ENCODE measurements at regions not wholly inside any gene's neighbourhood (a gene's known extent, or its start where the extent isn't known, plus 50 kb on each side); places are given as distances from the start of the nearest gene placed in this dataset.

- Histone ChIP-seq H4K20me1 (ENCODE audit: control insufficient read depth, extremely low read depth, insufficient read depth, low read length) (no peaks in the 10 kb centered on the region), H3K27me3 (ENCODE audit: control insufficient read depth, extremely low read depth, insufficient read depth, low read length) (peaks cover 4% of the 10 kb centered on the region), H3K4me1 (ENCODE audit: control insufficient read depth, extremely low read depth, insufficient read depth, low read length) (no peaks in the 10 kb centered on the region), H3K79me2 (ENCODE audit: control insufficient read depth, insufficient read depth, low read length) (no peaks in the 10 kb centered on the region), H3K27ac (ENCODE audit: control insufficient read depth, insufficient read depth, low read length) (no peak overlapping the region), H3K36me3 (ENCODE audit: control insufficient read depth in 2 of 2, extremely low read depth in 1 of 2, insufficient read depth in 2 of 2, low read length in 2 of 2) (no peaks in the 10 kb centered on the region), H2AFZ (ENCODE audit: control insufficient read depth, low read length) (no peak overlapping the region), H3K4me2 (ENCODE audit: control insufficient read depth, extremely low read depth, insufficient read depth, low read depth, low read length) (no peak overlapping the region), H3K9me1 (ENCODE audit: control insufficient read depth, extremely low read depth, insufficient read depth, low read length) (no peaks in the 10 kb centered on the region), H3K9ac (ENCODE audit: control insufficient read depth, extremely low read depth, insufficient read depth, low read length) (no peak overlapping the region), H3K4me3 (ENCODE audit: control insufficient read depth in 2 of 3, extremely low read depth in 1 of 3, insufficient read depth in 2 of 3, low read depth in 1 of 3, low read length in 3 of 3) (no peak overlapping the region), H3K9me3 (ENCODE audit: control insufficient read depth, low read depth, low read length) (no peaks in the 10 kb centered on the region)
- no peak for FAIRE-seq
- no peak for DNase-seq (ENCODE audit: low read depth, low spot score)
- dilution Hi-C loops (cut with MboI; ENCODE audit: extremely low pct_ligation_motif_present, low sequenced_read_pairs), result no loop called here
- TF ChIP-seq CTCF (optimal IDR thresholded peaks at IDR 0.05 in 1 of 3, IDR thresholded peaks at IDR 0.05 in 1 of 3, conservative IDR thresholded peaks at IDR 0.05 in 1 of 3; ENCODE audit: extremely low read depth in 1 of 3, insufficient read depth in 2 of 3, low read length in 3 of 3), result no peak
- TF ChIP-seq EZH2 (IDR thresholded peaks at IDR 0.05; ENCODE audit: low read length), result no peak
These were observed 83.1 kb upstream of the SORCS3 start for GRCh38 chr10:104557966-104558365.

- Histone ChIP-seq H3K4me3 (ENCODE audit: control insufficient read depth in 2 of 3, extremely low read depth in 1 of 3, insufficient read depth in 2 of 3, low read depth in 1 of 3, low read length in 3 of 3) (no peak overlapping the region), H3K27ac (ENCODE audit: control insufficient read depth, insufficient read depth, low read length) (no peak overlapping the region), H4K20me1 (ENCODE audit: control insufficient read depth, extremely low read depth, insufficient read depth, low read length) (no peaks in the 10 kb centered on the region), H3K36me3 (ENCODE audit: control insufficient read depth in 2 of 2, extremely low read depth in 1 of 2, insufficient read depth in 2 of 2, low read length in 2 of 2) (no peaks in the 10 kb centered on the region), H3K4me1 (ENCODE audit: control insufficient read depth, extremely low read depth, insufficient read depth, low read length) (no peaks in the 10 kb centered on the region), H2AFZ (ENCODE audit: control insufficient read depth, low read length) (no peak overlapping the region), H3K9me3 (ENCODE audit: control insufficient read depth, low read depth, low read length) (no peaks in the 10 kb centered on the region), H3K79me2 (ENCODE audit: control insufficient read depth, insufficient read depth, low read length) (no peaks in the 10 kb centered on the region), H3K9ac (ENCODE audit: control insufficient read depth, extremely low read depth, insufficient read depth, low read length) (no peak overlapping the region), H3K9me1 (ENCODE audit: control insufficient read depth, extremely low read depth, insufficient read depth, low read length) (no peaks in the 10 kb centered on the region), H3K27me3 (ENCODE audit: control insufficient read depth, extremely low read depth, insufficient read depth, low read length) (peaks cover 4% of the 10 kb centered on the region), H3K4me2 (ENCODE audit: control insufficient read depth, extremely low read depth, insufficient read depth, low read depth, low read length) (no peak overlapping the region)
- FAIRE-seq (no peak), DNase-seq (ENCODE audit: low read depth, low spot score) (no peak)
- dilution Hi-C loops (cut with MboI; ENCODE audit: extremely low pct_ligation_motif_present, low sequenced_read_pairs), result no loop called here
- TF ChIP-seq CTCF (optimal IDR thresholded peaks at IDR 0.05 in 1 of 3, IDR thresholded peaks at IDR 0.05 in 1 of 3, conservative IDR thresholded peaks at IDR 0.05 in 1 of 3; ENCODE audit: extremely low read depth in 1 of 3, insufficient read depth in 2 of 3, low read length in 3 of 3), result no peak
- no peak for TF ChIP-seq EZH2 (IDR thresholded peaks at IDR 0.05; ENCODE audit: low read length)
These were observed 81.2 kb upstream of the SORCS3 start for GRCh38 chr10:104559935-104560334.
